Activated CD4-positive, alpha-beta T cell treated with anti-CD3 and anti-CD28 coated beads for 24 hours (primary cell): ENCODE measurements at regions not wholly inside any gene's neighbourhood (a gene's known extent, or its start where the extent isn't known, plus 50 kb on each side); places are given as distances from the start of the nearest gene placed in this dataset.

Experiments
- DNase-seq, 2 donors: peaks; one replicate each; pipeline ENCODE4 v3.0.0-alpha.2; 2020; ENCODE audit warnings: low read depth in 2 of 2

- DNase-seq: no peak
Observed at GRCh38 chr16:27681681-27682080, 131.7 kb downstream of the KATNIP start.

DNA sequence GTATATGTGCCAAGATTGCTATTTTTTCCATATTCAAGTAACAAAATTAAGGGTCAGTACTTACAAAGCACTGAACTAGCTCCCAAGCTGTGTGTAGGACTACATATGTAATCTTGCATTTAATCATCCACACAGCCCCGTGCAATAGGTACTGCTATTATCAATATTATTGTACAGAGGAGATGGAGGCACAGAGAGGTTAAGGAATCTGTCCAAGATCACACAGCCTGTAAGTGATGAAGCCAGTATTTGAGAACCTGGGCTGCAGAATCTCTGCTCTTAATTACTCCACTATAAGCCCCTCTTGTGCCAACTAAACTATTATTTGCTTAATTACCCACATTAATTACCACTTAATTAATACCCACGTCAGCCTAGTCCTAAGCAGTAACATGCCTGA, 134.1 kb downstream of the KATNIP start:
- DNase-seq: no peak

- DNase-seq: no peak
Observed at GRCh38 chr16:27685807-27686206, 135.9 kb downstream of the KATNIP start.

- no peak for DNase-seq
Observed at GRCh38 chr16:27686926-27687325, 137.0 kb downstream of the KATNIP start.

GRCh38 chr16:27687605-27688004, 137.7 kb downstream of the KATNIP start:
- DNase-seq: no peak

GRCh38 chr16:27689711-27690110, 139.8 kb downstream of the KATNIP start:
- no peak for DNase-seq

GRCh38 chr16:27690608-27691007, 140.7 kb downstream of the KATNIP start:
- DNase-seq: peak in 1 of 2 donors; percentile 4

DNA sequence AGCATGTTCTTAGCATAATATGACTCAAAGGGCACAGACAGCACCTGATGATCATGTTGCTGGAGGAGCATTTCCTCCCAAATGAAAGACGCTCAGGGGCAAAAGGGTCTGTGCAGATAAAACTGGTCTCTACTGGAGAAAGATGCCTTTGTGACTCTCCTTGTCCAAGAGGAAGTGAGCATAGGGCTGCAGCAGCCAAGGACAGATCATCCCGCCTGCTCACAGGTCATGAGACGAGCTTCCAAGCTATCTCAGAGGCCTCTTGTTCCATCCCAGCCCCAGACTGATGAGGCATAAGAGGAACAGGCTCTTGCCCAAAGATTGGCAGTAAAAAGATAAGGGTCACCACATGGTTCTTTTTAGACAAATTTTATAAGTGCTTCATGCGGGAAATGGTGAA, 141.8 kb downstream of the KATNIP start:
- no peak for DNase-seq

GRCh38 chr16:27692576-27692975, 142.6 kb downstream of the KATNIP start:
- DNase-seq: no peak

DNA sequence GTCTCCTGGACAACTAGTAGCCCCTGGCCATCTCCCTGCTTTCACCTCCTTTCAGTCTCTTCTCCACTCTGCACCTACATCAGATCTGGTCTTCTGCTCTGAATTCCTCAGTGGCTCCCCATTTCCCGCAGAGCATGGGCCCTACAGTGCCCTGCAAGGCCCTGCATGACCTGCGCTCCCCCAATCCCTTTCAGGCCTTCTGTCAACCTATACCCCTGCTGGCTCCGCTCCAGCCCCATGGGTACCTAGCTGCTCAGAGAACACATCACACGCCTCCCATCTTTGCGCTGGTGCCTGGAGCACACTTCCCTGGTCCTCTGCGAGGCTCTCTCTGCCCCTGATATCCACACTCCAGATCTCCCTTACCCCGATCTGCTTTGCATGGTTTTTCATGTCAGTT, 145.2 kb downstream of the KATNIP start:
- no peak for DNase-seq

DNA sequence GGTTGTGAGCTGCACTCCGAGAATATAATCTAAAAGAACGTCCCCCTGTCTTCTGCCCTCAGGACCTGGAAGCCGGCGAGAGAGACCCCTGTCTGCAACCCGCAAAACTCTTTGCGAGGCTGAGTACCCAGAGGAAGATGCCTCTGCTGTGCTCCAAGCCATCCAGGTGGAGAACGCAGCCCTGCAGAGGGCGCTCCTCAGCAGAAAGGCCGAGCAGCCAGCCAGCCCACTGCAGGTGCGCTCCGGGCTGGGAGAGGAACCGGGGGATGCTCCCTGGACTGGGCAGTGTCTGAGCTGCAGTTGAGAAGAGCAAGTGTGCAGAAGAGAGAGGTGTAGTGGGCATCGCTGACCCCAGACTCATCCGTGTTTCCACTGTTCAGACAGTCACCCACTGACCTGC, 148.3 kb downstream of the KATNIP start:
- peak in 1 of 2 donors; percentile 3 for DNase-seq

GRCh38 chr16:27698746-27699145, 148.8 kb downstream of the KATNIP start:
- DNase-seq: no peak

- no peak for DNase-seq
Observed at GRCh38 chr16:27699540-27699939, 149.6 kb downstream of the KATNIP start.

DNA sequence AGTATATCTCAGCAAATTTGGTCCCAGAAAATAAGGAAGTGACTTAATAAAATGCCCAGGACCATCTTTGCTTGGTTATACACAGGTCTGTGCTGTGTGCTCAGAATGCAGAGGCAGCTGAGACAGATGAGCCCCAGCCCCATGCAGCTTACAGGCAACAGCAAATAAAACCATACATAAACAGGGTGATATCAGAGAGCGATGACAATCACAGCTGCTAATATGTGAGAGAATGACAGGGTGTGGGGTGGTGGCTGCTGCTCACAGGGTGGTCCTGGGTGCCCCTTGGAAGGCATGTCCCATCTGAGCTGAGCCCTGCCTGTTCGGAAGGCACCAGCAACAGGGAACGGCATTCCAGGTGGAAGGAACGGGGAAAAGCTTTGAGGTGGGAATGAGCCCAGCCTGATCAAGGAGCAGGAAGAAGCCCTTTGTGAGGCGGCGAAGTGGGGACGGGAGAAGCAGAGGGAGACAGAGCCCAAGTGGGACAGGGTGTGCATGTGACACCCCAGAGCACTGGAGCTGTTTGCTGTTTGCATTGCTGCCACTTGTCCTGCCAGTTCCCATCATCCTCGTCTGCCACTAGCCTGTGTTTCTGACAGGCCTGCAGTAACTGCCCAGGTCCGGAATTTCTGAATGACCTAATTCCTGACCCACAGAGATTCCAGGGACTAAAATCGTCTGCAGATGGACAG, 150.5 kb downstream of the KATNIP start:
- no peak for DNase-seq

DNA sequence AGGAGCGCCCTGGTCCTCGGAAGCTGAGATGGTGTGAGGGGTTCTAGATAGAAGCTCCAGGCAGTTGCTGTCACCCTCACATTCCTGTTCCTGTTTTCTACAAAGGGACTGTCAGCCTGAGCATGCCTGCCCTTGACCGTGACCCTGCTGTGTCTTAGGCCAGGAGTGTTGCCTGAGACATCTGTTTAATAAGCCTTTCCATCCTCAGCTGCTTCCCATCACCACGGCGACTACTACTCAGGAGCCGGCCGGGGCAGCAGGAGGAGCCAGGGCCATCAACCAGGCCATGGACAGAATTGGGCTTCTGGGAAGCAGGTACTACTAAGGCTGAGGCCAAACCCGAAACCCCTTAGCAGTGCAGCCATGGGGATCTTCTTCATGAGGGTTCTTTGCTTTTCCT, 151.4 kb downstream of the KATNIP start:
- DNase-seq: no peak

DNA sequence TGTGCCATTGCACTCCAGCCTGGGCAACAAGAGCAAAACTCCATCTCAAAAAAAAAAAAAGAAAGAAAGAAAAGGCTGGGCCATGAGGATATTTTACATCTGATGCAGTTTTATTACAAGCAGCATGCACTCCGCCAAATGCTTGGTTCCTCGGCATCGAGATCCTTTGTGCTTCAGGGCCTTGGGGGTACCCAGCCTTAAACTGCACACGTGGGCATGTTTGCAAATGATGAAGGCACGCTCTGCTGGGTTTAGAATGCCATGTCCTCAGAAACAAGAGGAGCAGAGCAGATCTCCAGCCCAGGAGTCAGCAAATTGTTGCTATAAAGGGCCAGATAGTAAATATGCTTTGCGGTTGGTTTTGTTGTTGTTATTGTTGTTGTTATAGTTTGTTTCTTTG, 153.2 kb downstream of the KATNIP start:
- no peak for DNase-seq

DNA sequence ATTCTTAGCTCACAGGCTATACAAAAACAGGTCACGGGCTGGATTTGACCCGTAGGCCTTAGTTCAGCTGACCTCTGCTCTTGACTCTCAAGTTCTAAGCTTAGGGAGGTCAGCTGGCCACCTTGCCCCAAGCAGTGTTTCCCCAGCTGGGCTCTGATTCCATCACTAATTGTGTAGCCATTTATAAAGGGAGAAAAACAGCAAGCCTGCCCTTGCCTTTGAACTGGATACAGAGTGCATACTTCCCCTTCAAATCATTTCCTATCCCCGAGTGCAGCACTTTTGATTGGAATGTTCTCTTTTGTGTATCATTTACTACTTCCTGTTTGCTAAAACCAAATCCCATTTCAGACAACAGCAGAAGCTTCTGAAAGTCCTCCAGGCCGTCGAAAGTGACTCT, 153.6 kb downstream of the KATNIP start:
- DNase-seq: no peak

GRCh38 chr16:27704252-27704651, 154.3 kb downstream of the KATNIP start:
- no peak for DNase-seq

DNA sequence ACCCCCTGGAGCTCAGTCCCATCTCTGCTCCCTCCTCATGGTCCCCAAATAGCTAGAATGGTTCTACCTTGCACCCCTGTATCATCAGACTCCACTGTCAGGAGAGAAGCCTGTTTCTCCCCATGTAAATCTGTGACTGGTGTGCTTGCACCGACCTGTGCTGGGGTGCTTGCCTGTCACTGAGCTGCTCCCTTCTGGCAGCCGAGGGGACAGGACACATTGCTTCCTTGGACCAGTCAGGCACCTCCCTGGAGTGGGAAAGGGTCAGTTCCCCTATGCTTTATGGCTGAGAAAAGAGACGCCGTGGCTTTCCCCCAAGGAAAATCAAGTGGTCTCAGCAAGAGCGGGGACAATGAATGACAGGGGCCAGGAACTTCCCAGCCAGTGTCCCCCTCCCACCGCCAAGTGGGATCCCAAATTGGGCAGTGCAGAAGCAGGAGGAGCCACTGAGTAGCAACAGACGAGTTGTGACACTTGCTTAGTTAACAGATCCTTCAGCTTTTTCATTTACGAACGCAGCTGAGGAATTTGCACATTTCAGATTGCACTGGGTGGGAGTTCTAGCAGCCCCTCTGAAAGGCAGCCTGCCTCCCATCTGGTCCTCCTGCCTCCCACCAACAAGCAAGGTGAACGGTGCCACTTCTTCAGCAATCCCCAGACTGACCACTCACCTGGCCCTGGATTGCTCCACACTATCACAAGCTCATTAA, 156.4 kb downstream of the KATNIP start:
- no peak for DNase-seq

DNA sequence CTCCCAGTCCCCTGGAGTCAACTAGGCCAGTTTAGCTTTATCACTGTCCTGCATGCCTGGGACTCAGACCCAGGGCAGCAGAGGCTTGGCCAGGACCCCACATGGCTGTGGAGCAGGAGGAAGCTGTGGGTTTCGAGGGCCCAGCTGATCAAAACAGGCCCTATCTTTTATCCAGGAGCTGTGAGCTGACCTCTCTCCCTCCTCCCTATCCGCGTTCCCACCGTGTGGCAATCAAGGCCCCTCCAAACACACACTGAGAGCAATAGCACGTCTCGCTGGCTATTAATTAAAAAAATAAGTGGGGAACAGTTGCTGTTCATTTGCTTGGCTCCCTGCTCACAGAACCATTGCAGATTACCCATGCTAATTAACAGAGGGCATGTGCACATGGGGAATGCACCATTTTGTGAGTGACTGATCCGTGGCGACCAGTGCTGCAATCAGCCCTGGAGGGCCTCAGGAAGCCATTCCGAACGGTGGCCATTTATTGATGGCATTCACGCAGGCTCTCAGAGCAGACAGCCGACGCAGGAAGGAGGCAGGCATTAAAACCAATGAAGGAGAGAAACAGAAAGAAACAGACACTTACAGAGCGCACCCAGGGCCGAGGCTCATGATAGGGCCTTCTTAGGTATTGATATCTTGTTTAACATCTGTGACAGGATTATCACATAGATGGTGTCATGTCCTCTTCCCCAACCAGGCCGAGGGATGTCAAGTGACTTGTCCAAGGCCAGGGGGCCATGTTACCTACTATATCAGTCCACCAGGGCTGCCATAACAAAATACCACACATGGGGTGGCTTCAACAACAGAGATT, 157.1 kb downstream of the KATNIP start:
- DNase-seq: no peak

DNA sequence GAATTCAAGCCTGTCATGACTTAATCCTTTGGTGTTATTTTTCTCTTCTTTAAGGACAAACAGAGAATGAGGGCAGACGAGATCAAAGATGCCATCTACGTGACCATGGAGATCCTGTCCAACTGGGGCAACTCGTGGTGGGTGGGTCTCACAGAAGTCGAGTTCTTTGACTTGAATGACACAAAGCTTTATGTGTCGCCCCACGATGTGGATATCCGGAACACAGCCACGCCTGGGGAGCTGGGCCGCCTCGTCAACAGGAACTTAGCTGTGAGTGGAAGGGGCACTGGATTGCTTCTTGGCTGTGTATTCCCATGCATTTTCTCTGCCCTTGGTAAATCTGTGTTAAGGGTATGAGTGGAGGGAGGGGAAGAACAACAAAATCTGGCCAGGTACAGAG, 158.7 kb downstream of the KATNIP start:
- DNase-seq: no peak

DNA sequence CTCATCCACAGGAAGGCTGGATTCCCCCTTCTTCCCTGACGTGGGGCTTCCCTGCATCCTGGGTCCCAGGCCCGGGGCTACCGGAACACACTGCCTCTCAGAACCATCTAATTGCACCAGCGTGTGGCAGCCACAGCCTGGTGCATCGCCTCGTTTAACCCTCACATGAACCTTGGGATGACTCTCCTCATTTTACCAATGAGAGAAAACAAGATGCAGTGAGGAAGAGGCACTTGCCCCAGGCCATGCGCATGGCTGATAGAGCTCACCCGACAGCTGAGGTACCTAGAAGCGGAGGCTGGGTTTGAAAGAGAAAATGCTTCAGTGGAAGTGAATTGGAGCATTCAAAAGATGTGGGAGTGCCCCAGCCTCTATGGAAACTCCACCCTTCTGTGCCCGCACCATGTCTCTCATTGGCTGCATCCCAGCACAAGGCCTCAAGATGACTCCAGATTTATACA, 162.3 kb downstream of the KATNIP start:
- no peak for DNase-seq

GRCh38 chr16:27717726-27718125, 167.8 kb downstream of the KATNIP start:
- no peak for DNase-seq
